NCI-H2227 (cell line): ENCODE measurements at regions not wholly inside any gene's neighbourhood (a gene's known extent, or its start where the extent isn't known, plus 50 kb on each side); places are given as distances from the start of the nearest gene placed in this dataset.
"Not testable (repeated sequence)": the region's sequence is repeated elsewhere in the genome, so short reads cannot be mapped to it uniquely, and the experiment has no call there.

Source experiments
- DNase-seq: peaks from one replicate; lab custom pipeline; 2025; ENCODE audit not compliant: unreplicated experiment; lab: John Stamatoyannopoulos, UW

GRCh38 chr13:68846663-68847062, 1261.0 kb upstream of the ATXN8OS start:
- no peak for DNase-seq

- no peak for DNase-seq
Observed at GRCh38 chr13:68834375-68834774, 1273.3 kb upstream of the ATXN8OS start.

- DNase-seq, result no peak
Observed at GRCh38 chr13:68816715-68817114, 1290.9 kb upstream of the ATXN8OS start.

- no peak for DNase-seq
Observed at GRCh38 chr13:68813180-68813796, 1294.3 kb upstream of the ATXN8OS start.

GRCh38 chr13:68810660-68811059, 1297.0 kb upstream of the ATXN8OS start:
- DNase-seq, result no peak

- no peak for DNase-seq
Observed at GRCh38 chr13:68808456-68808855, 1299.2 kb upstream of the ATXN8OS start.

- no peak for DNase-seq
Observed at GRCh38 chr13:68806125-68806524, 1301.5 kb upstream of the ATXN8OS start.

- no peak for DNase-seq
Observed at GRCh38 chr13:68784275-68784674, 1323.4 kb upstream of the ATXN8OS start.

- DNase-seq, result no peak
Observed at GRCh38 chr13:68759617-68760016, 1348.0 kb upstream of the ATXN8OS start.

- no peak for DNase-seq
Observed at GRCh38 chr13:68749796-68750195, 1357.8 kb upstream of the ATXN8OS start.

- no peak for DNase-seq
Observed at GRCh38 chr13:68748038-68748437, 1359.6 kb upstream of the ATXN8OS start.

GRCh38 chr13:68745502-68745901, 1362.1 kb upstream of the ATXN8OS start:
- DNase-seq, result no peak

- DNase-seq, result no peak
Observed at GRCh38 chr13:68736961-68737360, 1370.7 kb upstream of the ATXN8OS start.

GRCh38 chr13:68727798-68728197, 1379.8 kb upstream of the ATXN8OS start:
- DNase-seq, result no peak

GRCh38 chr13:68727165-68727564, 1380.5 kb upstream of the ATXN8OS start:
- DNase-seq, result no peak

GRCh38 chr13:68719815-68720214, 1387.8 kb upstream of the ATXN8OS start:
- no peak for DNase-seq

- no peak for DNase-seq
Observed at GRCh38 chr13:68715651-68716050, 1392.0 kb upstream of the ATXN8OS start.

GRCh38 chr13:68714292-68714691, 1393.3 kb upstream of the ATXN8OS start:
- no peak for DNase-seq

- DNase-seq, result no peak
Observed at GRCh38 chr13:68713394-68713793, 1394.2 kb upstream of the ATXN8OS start.

GRCh38 chr13:68708336-68708908, 1399.2 kb upstream of the ATXN8OS start:
- no peak for DNase-seq

GRCh38 chr13:68706044-68706443, 1401.6 kb upstream of the ATXN8OS start:
- DNase-seq, result not testable (repeated sequence)

GRCh38 chr13:68697551-68697950, 1410.1 kb upstream of the ATXN8OS start:
- DNase-seq, result peak; percentile 23

GRCh38 chr13:68696907-68697306, 1410.7 kb upstream of the ATXN8OS start:
- DNase-seq, result no peak
